LNCaP clone FGC (cell line): ENCODE measurements at regions not wholly inside any gene's neighbourhood (a gene's known extent, or its start where the extent isn't known, plus 50 kb on each side); places are given as distances from the start of the nearest gene placed in this dataset.

Experiments
- DNase-seq: peaks from one replicate; pipeline ENCODE4 v3.0.0-alpha.2; 2011; ENCODE audit warnings: low read depth
- H3K4me3 ChIP-seq: 2 replicates; pipeline ENCODE4 v1.5.1; 2011; ENCODE audit warnings: mild to moderate bottlenecking, low read depth, low read length, control low read depth
- CTCF ChIP-seq: IDR thresholded peaks from 2 replicates; pipeline ENCODE4 v1.5.1; 2012; ENCODE audit warnings: mild to moderate bottlenecking; ENCODE audit not compliant: control insufficient read depth, insufficient read depth; ENCODE audit errors: extremely low read depth

GRCh38 chr3:147875498-147875897, 466.3 kb downstream of the ZIC1 start:
- H3K4me3 ChIP-seq: no peak overlapping the region
- TF ChIP-seq CTCF: no peak
- DNase-seq: no peak

DNA sequence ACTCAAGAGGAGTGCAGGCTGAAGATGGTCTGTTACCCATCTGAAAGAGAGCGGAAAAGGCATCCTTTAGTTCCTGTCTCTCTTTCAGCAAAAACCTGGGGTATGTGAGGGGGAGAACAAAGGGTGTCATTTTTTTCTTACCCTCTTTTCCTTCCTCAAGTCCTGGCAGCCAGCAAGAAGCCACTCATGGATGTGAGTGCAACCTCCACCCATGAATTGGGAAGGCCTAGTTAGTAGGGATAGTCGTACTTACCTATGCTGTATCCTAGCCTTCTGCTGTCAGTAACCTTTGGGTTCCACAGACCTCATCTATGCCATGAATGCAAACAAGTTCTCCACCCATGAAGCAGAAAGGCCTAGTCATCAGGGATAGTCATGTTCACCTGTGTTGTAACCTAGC, 472.8 kb downstream of the ZIC1 start:
- no peak overlapping the region for H3K4me3 ChIP-seq
- no peak for TF ChIP-seq CTCF
- DNase-seq: no peak

DNA sequence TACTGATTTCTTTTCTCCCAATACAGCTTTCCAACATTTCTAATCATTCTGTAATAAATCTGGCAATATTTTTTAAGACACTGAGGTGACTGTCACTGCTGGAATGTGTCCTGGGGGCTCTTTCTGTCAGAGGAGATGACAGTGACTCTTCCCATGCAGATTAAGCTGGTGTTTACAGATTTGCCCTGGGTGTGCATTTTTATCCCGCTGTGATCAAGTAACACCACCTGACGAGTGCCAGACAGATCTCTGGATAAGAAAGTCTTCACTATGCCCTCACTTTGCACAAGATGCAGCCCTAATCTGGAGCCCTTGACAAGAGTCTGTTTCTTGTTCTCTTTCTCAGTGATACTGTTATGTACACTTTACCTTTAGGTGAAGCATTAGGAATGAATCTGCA, 477.7 kb downstream of the ZIC1 start:
- DNase-seq: no peak
- TF ChIP-seq CTCF: no peak

DNA sequence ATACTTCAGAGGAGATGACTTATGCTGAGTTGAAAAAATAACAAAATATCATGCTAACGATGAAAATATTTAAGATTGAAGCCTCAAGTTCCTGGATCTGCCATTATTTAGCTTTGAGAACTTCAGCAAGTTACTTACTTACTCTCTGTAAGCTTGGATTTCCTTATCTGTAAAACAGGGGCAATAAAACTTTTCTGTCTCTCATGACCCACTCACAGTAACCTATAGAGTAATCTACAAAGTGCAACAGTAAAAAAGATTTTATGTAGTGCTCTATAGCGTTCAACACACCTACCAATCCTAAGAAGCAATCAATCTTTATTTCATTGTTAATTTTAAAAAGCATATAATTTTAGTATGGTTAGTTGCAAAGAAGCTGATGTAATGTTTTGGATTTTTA, 478.6 kb downstream of the ZIC1 start:
- H3K4me3 ChIP-seq: no peak overlapping the region
- DNase-seq: no peak
- TF ChIP-seq CTCF: no peak

More for the DNA sequence above, 477.7 kb downstream of the ZIC1 start:
- no peak overlapping the region for H3K4me3 ChIP-seq

DNA sequence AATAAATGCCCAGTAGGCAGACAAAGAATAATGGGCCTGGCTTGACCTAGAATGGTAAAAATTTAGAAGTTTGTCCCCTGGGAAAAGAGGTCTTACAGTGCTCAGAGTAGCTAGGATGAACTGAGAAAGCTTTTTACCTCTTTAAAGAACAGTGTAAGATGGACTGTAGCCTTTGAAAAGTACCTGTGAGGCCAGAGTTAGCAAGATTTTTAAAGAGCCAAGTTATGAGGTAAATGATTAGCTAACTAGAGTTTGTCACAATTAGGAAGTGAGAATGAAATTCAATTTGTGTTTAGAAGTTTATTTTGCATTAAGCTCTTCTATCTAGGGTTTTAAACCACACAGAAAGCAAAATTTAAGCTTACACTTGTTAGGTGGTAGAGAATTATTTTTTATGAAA, 480.9 kb downstream of the ZIC1 start:
- DNase-seq: no peak
- no peak overlapping the region for H3K4me3 ChIP-seq
- no peak for TF ChIP-seq CTCF

GRCh38 chr3:147895509-147895908, 486.3 kb downstream of the ZIC1 start:
- no peak overlapping the region for H3K4me3 ChIP-seq
- no peak for DNase-seq
- TF ChIP-seq CTCF: no peak

DNA sequence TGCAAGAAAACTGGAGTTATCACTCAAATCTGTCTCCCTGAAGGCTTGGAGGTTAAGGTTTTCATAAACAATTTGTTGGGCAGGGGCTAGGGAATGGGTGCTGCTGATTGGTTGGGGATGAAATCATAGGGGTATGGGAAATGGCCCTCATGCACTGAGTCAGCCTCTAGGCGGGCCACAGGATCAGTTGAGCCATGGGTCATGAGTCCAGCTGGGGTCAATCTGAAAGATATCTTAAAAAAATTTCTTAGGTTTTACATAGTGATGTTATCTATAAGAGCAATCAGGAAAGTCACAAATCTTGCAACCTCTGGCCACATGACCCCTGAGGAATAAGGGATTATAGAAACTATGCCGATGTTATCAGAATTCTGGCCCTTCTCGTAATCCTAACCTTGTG, 491.7 kb downstream of the ZIC1 start:
- no peak overlapping the region for H3K4me3 ChIP-seq
- DNase-seq: no peak
- no peak for TF ChIP-seq CTCF
